ENCODE measurements at regions not wholly inside any gene's neighbourhood (a gene's known extent, or its start where the extent isn't known, plus 50 kb on each side); places are given as distances from the start of the nearest gene placed in this dataset.

GRCh38 chr2:40827392-40827791 lies 375.5 kb upstream of the SLC8A1 start:
- Histone ChIP-seq H3K27ac (ENCODE audit: low read length) (no peak overlapping the region), H3K4me3 (ENCODE audit: low read length) (no peak overlapping the region), H3K9me3 (ENCODE audit: control insufficient read depth, low read depth, low read length) (no peaks in the 10 kb centered on the region), H3K27me3 (ENCODE audit: control insufficient read depth, insufficient read depth, low read length) (no peaks in the 10 kb centered on the region), H3K36me3 (ENCODE audit: control insufficient read depth, insufficient read depth, low read length) (no peaks in the 10 kb centered on the region), H3K4me1 (ENCODE audit: control insufficient read depth, insufficient read depth, low read length) (no peaks in the 10 kb centered on the region)
- DNase-seq = no peak

GRCh38 chr2:40831321-40831873 lies 379.5 kb upstream of the SLC8A1 start:
- no peaks in the 10 kb centered on the region for H3K4me1 ChIP-seq (ENCODE audit: control insufficient read depth, insufficient read depth, low read length)
- no peak overlapping the region for H3K4me3 ChIP-seq (ENCODE audit: low read length)
- DNase-seq = no peak
- no peaks in the 10 kb centered on the region for H3K27me3 ChIP-seq (ENCODE audit: control insufficient read depth, insufficient read depth, low read length)
- WGBS (ENCODE audit: insufficient coverage, low lambda C conversion rate) = 58% methylated on average over 2 of the region's 3 CpGs
- H3K9me3 ChIP-seq (ENCODE audit: control insufficient read depth, low read depth, low read length) = no peaks in the 10 kb centered on the region
- H3K36me3 ChIP-seq (ENCODE audit: control insufficient read depth, insufficient read depth, low read length) = no peaks in the 10 kb centered on the region
- no peak overlapping the region for H3K27ac ChIP-seq (ENCODE audit: low read length)

- no peak overlapping the region for H3K4me3 ChIP-seq (ENCODE audit: low read length)
- no peak overlapping the region for H3K27ac ChIP-seq (ENCODE audit: low read length)
- H3K36me3 ChIP-seq (ENCODE audit: control insufficient read depth, insufficient read depth, low read length) = no peaks in the 10 kb centered on the region
- DNase-seq = no peak
- no peaks in the 10 kb centered on the region for H3K9me3 ChIP-seq (ENCODE audit: control insufficient read depth, low read depth, low read length)
- no peaks in the 10 kb centered on the region for H3K4me1 ChIP-seq (ENCODE audit: control insufficient read depth, insufficient read depth, low read length)
- no peaks in the 10 kb centered on the region for H3K27me3 ChIP-seq (ENCODE audit: control insufficient read depth, insufficient read depth, low read length)
- no CpG with 5 or more reads among the region's 2 CpGs for WGBS (ENCODE audit: insufficient coverage, low lambda C conversion rate)
Observed at GRCh38 chr2:40841856-40842255, 390.0 kb upstream of the SLC8A1 start.

GRCh38 chr2:40844353-40845277 lies 392.7 kb upstream of the SLC8A1 start:
- H3K4me1 ChIP-seq (ENCODE audit: control insufficient read depth, insufficient read depth, low read length) = no peaks in the 10 kb centered on the region
- no peaks in the 10 kb centered on the region for H3K36me3 ChIP-seq (ENCODE audit: control insufficient read depth, insufficient read depth, low read length)
- no peak for DNase-seq
- H3K4me3 ChIP-seq (ENCODE audit: low read length) = no peak overlapping the region
- no peak overlapping the region for H3K27ac ChIP-seq (ENCODE audit: low read length)
- no peaks in the 10 kb centered on the region for H3K9me3 ChIP-seq (ENCODE audit: control insufficient read depth, low read depth, low read length)
- WGBS (ENCODE audit: insufficient coverage, low lambda C conversion rate) = 60% methylated on average over 1 of the region's 8 CpGs
- H3K27me3 ChIP-seq (ENCODE audit: control insufficient read depth, insufficient read depth, low read length) = no peaks in the 10 kb centered on the region

GRCh38 chr2:40851661-40852060 lies 399.8 kb upstream of the SLC8A1 start:
- Histone ChIP-seq H3K4me3 (ENCODE audit: low read length) (no peak overlapping the region), H3K9me3 (ENCODE audit: control insufficient read depth, low read depth, low read length) (no peaks in the 10 kb centered on the region), H3K4me1 (ENCODE audit: control insufficient read depth, insufficient read depth, low read length) (no peaks in the 10 kb centered on the region), H3K27ac (ENCODE audit: low read length) (no peak overlapping the region), H3K36me3 (ENCODE audit: control insufficient read depth, insufficient read depth, low read length) (no peaks in the 10 kb centered on the region), H3K27me3 (ENCODE audit: control insufficient read depth, insufficient read depth, low read length) (no peaks in the 10 kb centered on the region)
- no peak for DNase-seq

- no peaks in the 10 kb centered on the region for H3K27me3 ChIP-seq (ENCODE audit: control insufficient read depth, insufficient read depth, low read length)
- WGBS (ENCODE audit: insufficient coverage, low lambda C conversion rate) = 100% methylated on average over 1 of the region's 1 CpG
- DNase-seq = no peak
- no peaks in the 10 kb centered on the region for H3K4me1 ChIP-seq (ENCODE audit: control insufficient read depth, insufficient read depth, low read length)
- H3K36me3 ChIP-seq (ENCODE audit: control insufficient read depth, insufficient read depth, low read length) = no peaks in the 10 kb centered on the region
- H3K27ac ChIP-seq (ENCODE audit: low read length) = no peak overlapping the region
- H3K9me3 ChIP-seq (ENCODE audit: control insufficient read depth, low read depth, low read length) = no peaks in the 10 kb centered on the region
- H3K4me3 ChIP-seq (ENCODE audit: low read length) = no peak overlapping the region
Observed at GRCh38 chr2:40859617-40860016, 407.7 kb upstream of the SLC8A1 start.

GRCh38 chr2:40867829-40868228 lies 415.9 kb upstream of the SLC8A1 start:
- Histone ChIP-seq H3K27ac (ENCODE audit: low read length) (no peak overlapping the region), H3K9me3 (ENCODE audit: control insufficient read depth, low read depth, low read length) (no peaks in the 10 kb centered on the region), H3K27me3 (ENCODE audit: control insufficient read depth, insufficient read depth, low read length) (no peaks in the 10 kb centered on the region), H3K4me1 (ENCODE audit: control insufficient read depth, insufficient read depth, low read length) (no peaks in the 10 kb centered on the region), H3K4me3 (ENCODE audit: low read length) (no peak overlapping the region), H3K36me3 (ENCODE audit: control insufficient read depth, insufficient read depth, low read length) (no peaks in the 10 kb centered on the region)
- no peak for DNase-seq
- whole genome bisulfite sequencing (ENCODE audit: insufficient coverage, low lambda C conversion rate) = 67% methylated on average over 3 of the region's 5 CpGs

GRCh38 chr2:40872580-40872979 lies 420.7 kb upstream of the SLC8A1 start:
- 69% methylated on average over 2 of the region's 2 CpGs for WGBS (ENCODE audit: insufficient coverage, low lambda C conversion rate)
- H3K9me3 ChIP-seq (ENCODE audit: control insufficient read depth, low read depth, low read length) = no peaks in the 10 kb centered on the region
- no peaks in the 10 kb centered on the region for H3K4me1 ChIP-seq (ENCODE audit: control insufficient read depth, insufficient read depth, low read length)
- H3K27me3 ChIP-seq (ENCODE audit: control insufficient read depth, insufficient read depth, low read length) = no peaks in the 10 kb centered on the region
- no peak overlapping the region for H3K27ac ChIP-seq (ENCODE audit: low read length)
- H3K4me3 ChIP-seq (ENCODE audit: low read length) = no peak overlapping the region
- DNase-seq = no peak
- H3K36me3 ChIP-seq (ENCODE audit: control insufficient read depth, insufficient read depth, low read length) = no peaks in the 10 kb centered on the region

- no peaks in the 10 kb centered on the region for H3K27me3 ChIP-seq (ENCODE audit: control insufficient read depth, insufficient read depth, low read length)
- no peak overlapping the region for H3K4me3 ChIP-seq (ENCODE audit: low read length)
- no peaks in the 10 kb centered on the region for H3K4me1 ChIP-seq (ENCODE audit: control insufficient read depth, insufficient read depth, low read length)
- DNase-seq = no peak
- H3K27ac ChIP-seq (ENCODE audit: low read length) = no peak overlapping the region
- no peaks in the 10 kb centered on the region for H3K36me3 ChIP-seq (ENCODE audit: control insufficient read depth, insufficient read depth, low read length)
- 77% methylated on average over 3 of the region's 3 CpGs for WGBS (ENCODE audit: insufficient coverage, low lambda C conversion rate)
- no peaks in the 10 kb centered on the region for H3K9me3 ChIP-seq (ENCODE audit: control insufficient read depth, low read depth, low read length)
Observed at GRCh38 chr2:40874380-40874779, 422.5 kb upstream of the SLC8A1 start.

GRCh38 chr2:40877734-40878288 lies 425.9 kb upstream of the SLC8A1 start:
- DNase-seq = no peak
- no peak overlapping the region for H3K4me3 ChIP-seq (ENCODE audit: low read length)
- H3K36me3 ChIP-seq (ENCODE audit: control insufficient read depth, insufficient read depth, low read length) = no peaks in the 10 kb centered on the region
- H3K4me1 ChIP-seq (ENCODE audit: control insufficient read depth, insufficient read depth, low read length) = no peaks in the 10 kb centered on the region
- H3K9me3 ChIP-seq (ENCODE audit: control insufficient read depth, low read depth, low read length) = no peaks in the 10 kb centered on the region
- H3K27me3 ChIP-seq (ENCODE audit: control insufficient read depth, insufficient read depth, low read length) = no peaks in the 10 kb centered on the region
- H3K27ac ChIP-seq (ENCODE audit: low read length) = no peak overlapping the region

- H3K27me3 ChIP-seq (ENCODE audit: control insufficient read depth, insufficient read depth, low read length) = no peaks in the 10 kb centered on the region
- no peak for DNase-seq
- H3K4me3 ChIP-seq (ENCODE audit: low read length) = no peak overlapping the region
- no peak overlapping the region for H3K27ac ChIP-seq (ENCODE audit: low read length)
- H3K9me3 ChIP-seq (ENCODE audit: control insufficient read depth, low read depth, low read length) = no peaks in the 10 kb centered on the region
- no peaks in the 10 kb centered on the region for H3K4me1 ChIP-seq (ENCODE audit: control insufficient read depth, insufficient read depth, low read length)
- H3K36me3 ChIP-seq (ENCODE audit: control insufficient read depth, insufficient read depth, low read length) = no peaks in the 10 kb centered on the region
- no CpG with 5 or more reads among the region's 1 CpG for WGBS (ENCODE audit: insufficient coverage, low lambda C conversion rate)
Observed at GRCh38 chr2:40879305-40879704, 427.4 kb upstream of the SLC8A1 start.
